Endothelial cell of umbilical vein (primary cell): ENCODE measurements at regions not wholly inside any gene's neighbourhood (a gene's known extent, or its start where the extent isn't known, plus 50 kb on each side); places are given as distances from the start of the nearest gene placed in this dataset.

Experiments used
- BruUV-seq: library from RNA; stranded (reverse); fragments of 400-500 nt; replicated peaks from 2 replicates; lab custom pipeline; 2021; lab: Mats Ljungman, UMichigan
- CTCF ChIA-PET: fragments of 300-600, 350-600 bp; sonication (Branson Sonifier 250); formaldehyde crosslinking; loops from one replicate; lab custom pipeline; 2021; ENCODE audit warnings: antibody characterized with exemption, inconsistent platforms; lab: Charles Lee
- POLR2A ChIA-PET: fragments of 300-600, 350-600 bp; sonication (Branson Sonifier 250); formaldehyde crosslinking; loops from one replicate; lab custom pipeline; 2021; ENCODE audit warnings: antibody characterized with exemption, inconsistent platforms; lab: Charles Lee
- DNase-seq: peaks from one replicate; pipeline ENCODE4 v3.0.0-alpha.2; 2011; ENCODE audit warnings: low read depth, low spot score
- FAIRE-seq: peaks from 2 replicates; lab custom pipeline; 2011; peaks lifted over from hg19 to GRCh38; lab: Jason Lieb, UNC
- H2AFZ ChIP-seq: 2 replicates; pipeline ENCODE4 v1.6.0; 2012; ENCODE audit warnings: low read depth, low read length, control low read depth, inconsistent platforms
- H3K27ac ChIP-seq: 2 replicates; pipeline ENCODE4 v1.5.1; 2011; ENCODE audit warnings: low read depth, mild to moderate bottlenecking, control low read depth, low read length, moderate library complexity; ENCODE audit not compliant: insufficient read depth
- H3K27me3 ChIP-seq, 2 experiments: 2 replicates each; pipeline versions ENCODE4 v1.6.0 to v1.6.1; 2011; ENCODE audit warnings: low read length in 2 of 2, mixed read lengths in 1 of 2; ENCODE audit not compliant: control insufficient read depth in 2 of 2, insufficient read depth in 2 of 2
- H3K36me3 ChIP-seq, 2 experiments: 2 replicates in 1 of 2; 3 replicates in 1 of 2; pipeline ENCODE4 v1.5.1; 2011; ENCODE audit warnings: low read length in 2 of 2, mild to moderate bottlenecking in 1 of 2, moderate library complexity in 1 of 2; ENCODE audit not compliant: control insufficient read depth in 2 of 2, insufficient read depth in 2 of 2; ENCODE audit errors: extremely low read depth in 1 of 2
- H3K4me1 ChIP-seq: 3 replicates; pipeline ENCODE4 v1.5.1; 2011; ENCODE audit warnings: mild to moderate bottlenecking, low read length; ENCODE audit not compliant: control insufficient read depth, insufficient read depth; ENCODE audit errors: extremely low read depth
- H3K4me2 ChIP-seq: 2 replicates; pipeline ENCODE4 v1.6.1; 2011; ENCODE audit warnings: low read length, control low read depth, mixed read lengths; ENCODE audit not compliant: insufficient read depth
- H3K4me3 ChIP-seq, 3 experiments: fragments of 200-600 bp in 1 of 3; sonication (generic), shearing (Covaris generic) in 1 of 3; replicated peaks in 1 of 3; 2 replicates each; pipeline ENCODE4 v1.5.1; 2011 to 2016; ENCODE audit warnings: control low read depth in 3 of 3, low read length in 3 of 3, mild to moderate bottlenecking in 2 of 3, inconsistent platforms in 1 of 3, low read depth in 1 of 3, moderate library complexity in 1 of 3; ENCODE audit not compliant: insufficient read depth in 1 of 3
- H3K79me2 ChIP-seq: 2 replicates; pipeline ENCODE4 v1.6.0; 2012; ENCODE audit warnings: low read length, inconsistent platforms; ENCODE audit not compliant: control insufficient read depth, insufficient read depth
- H3K9ac ChIP-seq: replicated peaks from 2 replicates; pipeline ENCODE3; 2011; ENCODE audit warnings: low read length, control low read depth; ENCODE audit not compliant: insufficient read depth; ENCODE audit errors: extremely low read depth
- H3K9me1 ChIP-seq: replicated peaks from 3 replicates; pipeline ENCODE4 v1.6.0; 2011; ENCODE audit warnings: mild to moderate bottlenecking, low read length; ENCODE audit not compliant: control insufficient read depth, insufficient read depth; ENCODE audit errors: extremely low read depth
- H3K9me3 ChIP-seq: replicated peaks from 2 replicates; pipeline ENCODE4 v1.5.1; 2012; ENCODE audit warnings: low read length, inconsistent platforms; ENCODE audit not compliant: control insufficient read depth, insufficient read depth
- H4K20me1 ChIP-seq: replicated peaks from 2 replicates; pipeline ENCODE3; 2011; ENCODE audit warnings: mild to moderate bottlenecking, low read length; ENCODE audit not compliant: control insufficient read depth, insufficient read depth; ENCODE audit errors: extremely low read depth
- CTCF ChIP-seq, 2 donors: IDR thresholded peaks; 1 replicate in 1 of 2; 2 replicates in 1 of 2; pipeline ENCODE4 v1.5.1; 2011; ENCODE audit warnings: low read length in 2 of 2, mild to moderate bottlenecking in 2 of 2, moderate library complexity in 2 of 2, control low read depth in 1 of 2, inconsistent platforms in 1 of 2, low read depth in 1 of 2; ENCODE audit not compliant: insufficient read depth in 1 of 2; ENCODE audit errors: extremely low read depth in 1 of 2
- EZH2 ChIP-seq: IDR thresholded peaks from 2 replicates; pipeline ENCODE4 v1.6.1; 2012; ENCODE audit warnings: borderline replicate concordance, low read depth, mild to moderate bottlenecking, moderate library complexity, low read length, inconsistent platforms; ENCODE audit not compliant: severe bottlenecking
- FOS ChIP-seq: IDR thresholded peaks from 2 replicates; pipeline ENCODE4 v1.6.1; 2011; ENCODE audit warnings: mild to moderate bottlenecking, low read length, moderate library complexity, borderline replicate concordance; ENCODE audit not compliant: insufficient read depth
- GATA2 ChIP-seq: IDR thresholded peaks from 2 replicates; pipeline ENCODE4 v1.7.0; 2011; ENCODE audit warnings: low read depth, mild to moderate bottlenecking, moderate library complexity, mixed read lengths, low read length; ENCODE audit not compliant: insufficient read length, insufficient read depth
- JUN ChIP-seq: IDR thresholded peaks from 2 replicates; pipeline ENCODE4 v1.6.1; 2011; ENCODE audit warnings: borderline replicate concordance, low read depth; ENCODE audit not compliant: insufficient read length, insufficient read depth
- MAX ChIP-seq: IDR thresholded peaks from 2 replicates; pipeline ENCODE4 v1.6.1; 2011; ENCODE audit not compliant: insufficient read depth, insufficient read length
- MYC ChIP-seq: IDR thresholded peaks from one replicate; pipeline ENCODE4 v1.6.1; 2011; ENCODE audit warnings: mild to moderate bottlenecking, low read depth, low read length
- POLR2A ChIP-seq: IDR thresholded peaks from 2 replicates; pipeline ENCODE4 v1.6.1; 2012; ENCODE audit warnings: low read depth, mild to moderate bottlenecking, control low read depth, low read length
- POLR2AphosphoS5 ChIP-seq: IDR thresholded peaks from 2 replicates; pipeline ENCODE4 v1.6.1; 2012; ENCODE audit warnings: low read depth, mild to moderate bottlenecking, control low read depth, low read length, moderate library complexity; ENCODE audit not compliant: insufficient read depth
- dilution Hi-C: fragments of 300-500 bp; cut with MboI; formaldehyde crosslinking; loops from one replicate; pipeline ENCODE4 v1.15.0; 2019; ENCODE audit warnings: low sequenced_read_pairs; ENCODE audit not compliant: extremely low pct_ligation_motif_present
- intact Hi-C: fragments of 100-400 bp; cut with micrococcal nuclease; formaldehyde crosslinking; loops from one replicate; pipeline ENCODE4 v1.10.0; 2022

- Histone ChIP-seq H3K27me3 (no peaks in the 10 kb centered on the region), H3K27ac (no peak overlapping the region), H3K9ac (no peak overlapping the region), H3K9me3 (no peaks in the 10 kb centered on the region), H3K4me3 (no peak overlapping the region), H3K9me1 (no peaks in the 10 kb centered on the region), H3K4me1 (peaks cover 10% of the 10 kb centered on the region), H3K79me2 (no peaks in the 10 kb centered on the region), H3K36me3 (no peaks in the 10 kb centered on the region), H4K20me1 (no peaks in the 10 kb centered on the region), H3K4me2 (no peak overlapping the region), H2AFZ (no peak overlapping the region)
- no peak for FAIRE-seq
- intact Hi-C loops (no loop called here), dilution Hi-C loops (no loop called here)
- POLR2A ChIA-PET: no interaction called here
- no peak for TF ChIP-seq FOS
- no peak for TF ChIP-seq MYC
- TF ChIP-seq POLR2AphosphoS5: no peak
- TF ChIP-seq GATA2: no peak
- no peak for TF ChIP-seq EZH2
- TF ChIP-seq POLR2A: no peak
- TF ChIP-seq JUN: no peak
- TF ChIP-seq CTCF (IDR thresholded peaks at IDR 0.05; ENCODE audit: extremely low read depth in 1 of 2, insufficient read depth in 1 of 2, low read depth in 1 of 2, low read length in 2 of 2): no peak
- no peak for TF ChIP-seq MAX
- no TSS peak for BruUV-seq
- DNase-seq: no peak
- CTCF ChIA-PET: no interaction called here
Observed at GRCh38 chr12:25741917-25742316, 188.8 kb upstream of the LMNTD1 start.
